ENCODE measurements at regions not wholly inside any gene's neighbourhood (a gene's known extent, or its start where the extent isn't known, plus 50 kb on each side); places are given as distances from the start of the nearest gene placed in this dataset.

DNA sequence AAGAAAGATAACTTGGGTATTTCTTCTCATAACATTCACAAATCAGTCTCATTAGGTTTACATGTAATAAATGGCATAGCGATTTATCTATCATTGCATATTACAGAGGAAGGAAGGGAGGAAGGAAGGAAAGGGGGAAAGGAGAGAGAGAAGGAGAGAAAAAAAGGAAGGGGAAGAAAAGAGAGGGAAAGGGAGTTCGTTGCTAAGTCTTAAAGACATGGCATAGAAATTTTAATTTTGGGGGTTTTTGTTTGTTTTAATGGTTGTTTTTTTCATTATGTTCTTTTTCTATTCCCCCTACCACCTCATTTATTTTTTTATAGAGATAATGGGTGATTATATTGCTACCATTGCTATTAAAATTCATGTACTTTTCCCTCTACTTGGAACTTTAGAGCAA lies 604.3 kb downstream of the IPMK start:
- TF ChIP-seq EED (CRISPR knock-in tag; IDR thresholded peaks at IDR 0.05), result no peak
- TF ChIP-seq, protein P1, sequence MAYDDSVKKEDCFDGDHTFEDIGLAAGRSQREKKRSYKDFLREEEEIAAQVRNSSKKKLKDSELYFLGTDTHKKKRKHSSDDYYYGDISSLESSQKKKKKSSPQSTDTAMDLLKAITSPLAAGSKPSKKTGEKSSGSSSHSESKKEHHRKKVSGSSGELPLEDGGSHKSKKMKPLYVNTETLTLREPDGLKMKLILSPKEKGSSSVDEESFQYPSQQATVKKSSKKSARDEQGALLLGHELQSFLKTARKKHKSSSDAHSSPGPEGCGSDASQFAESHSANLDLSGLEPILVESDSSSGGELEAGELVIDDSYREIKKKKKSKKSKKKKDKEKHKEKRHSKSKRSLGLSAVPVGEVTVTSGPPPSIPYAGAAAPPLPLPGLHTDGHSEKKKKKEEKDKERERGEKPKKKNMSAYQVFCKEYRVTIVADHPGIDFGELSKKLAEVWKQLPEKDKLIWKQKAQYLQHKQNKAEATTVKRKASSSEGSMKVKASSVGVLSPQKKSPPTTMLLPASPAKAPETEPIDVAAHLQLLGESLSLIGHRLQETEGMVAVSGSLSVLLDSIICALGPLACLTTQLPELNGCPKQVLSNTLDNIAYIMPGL (CRISPR knock-in tag; IDR thresholded peaks at IDR 0.05; ENCODE audit: borderline replicate concordance in 1 of 2, low read depth in 1 of 2), result no peak
- TF ChIP-seq, protein P2, sequence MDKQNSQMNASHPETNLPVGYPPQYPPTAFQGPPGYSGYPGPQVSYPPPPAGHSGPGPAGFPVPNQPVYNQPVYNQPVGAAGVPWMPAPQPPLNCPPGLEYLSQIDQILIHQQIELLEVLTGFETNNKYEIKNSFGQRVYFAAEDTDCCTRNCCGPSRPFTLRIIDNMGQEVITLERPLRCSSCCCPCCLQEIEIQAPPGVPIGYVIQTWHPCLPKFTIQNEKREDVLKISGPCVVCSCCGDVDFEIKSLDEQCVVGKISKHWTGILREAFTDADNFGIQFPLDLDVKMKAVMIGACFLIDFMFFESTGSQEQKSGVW (CRISPR knock-in tag; IDR thresholded peaks at IDR 0.05; ENCODE audit: borderline replicate concordance), result no peak

Data from HepG2 (cell line).